Stimulated activated naive B cell treated with anti-CD40 and anti-IgM and Interleukin-4, amounts not matched to agents 10 μg/mL and 1 μg/mL and 100 μg/mL, for 72 hours (primary cell): ENCODE measurements at regions not wholly inside any gene's neighbourhood (a gene's known extent, or its start where the extent isn't known, plus 50 kb on each side); places are given as distances from the start of the nearest gene placed in this dataset.
A peak's percentile ranks its signal among the peaks of the same experiment; 100 is the strongest.

ENCODE experiments used
- ATAC-seq, 2 donors: fragments of 150-1000 bp; cut with Tn5 transposase; replicated peaks; 2 replicates each; pipeline ENCODE4 v1.10.0; 2021; ENCODE audit warnings: moderate library complexity in 1 of 2
- DNase-seq: peaks from one replicate; pipeline ENCODE4 v3.0.0; 2021
- H3K27ac Mint-ChIP-seq: one replicate; pipeline ENCODE4 v1.8.0; 2022; ENCODE audit warnings: mild to moderate bottlenecking, mixed read lengths
- H3K27me3 Mint-ChIP-seq, 2 donors: one replicate each; pipeline ENCODE4 v1.8.0; 2022; ENCODE audit warnings: mixed read lengths in 2 of 2
- H3K36me3 Mint-ChIP-seq, 2 donors: one replicate each; pipeline ENCODE4 v1.8.0; 2022; ENCODE audit warnings: mixed read lengths in 2 of 2, mild to moderate bottlenecking in 1 of 2
- H3K4me1 Mint-ChIP-seq, 2 donors: one replicate each; pipeline ENCODE4 v1.8.0; 2022; ENCODE audit warnings: mixed read lengths in 2 of 2, mild to moderate bottlenecking in 1 of 2
- H3K4me3 Mint-ChIP-seq, 2 donors: one replicate each; pipeline ENCODE4 v1.8.0; 2022; ENCODE audit warnings: mild to moderate bottlenecking in 2 of 2, mixed read lengths in 2 of 2, moderate library complexity in 1 of 2
- H3K9me3 Mint-ChIP-seq, 2 donors: one replicate each; pipeline ENCODE4 v1.8.0; 2022; ENCODE audit warnings: mixed read lengths in 2 of 2, mild to moderate bottlenecking in 1 of 2

GRCh38 chr3:187567661-187568121 is 102.5 kb downstream of the SST start:
- no peak for ATAC-seq
- no peak overlapping the region for H3K27ac Mint-ChIP-seq
- no peaks in the 10 kb centered on the region for H3K4me1 Mint-ChIP-seq
- H3K9me3 Mint-ChIP-seq, result no peaks in the 10 kb centered on the region
- H3K27me3 Mint-ChIP-seq, result peaks cover 25 to 26% of the 10 kb centered on the region in 2 donors
- no peaks in the 10 kb centered on the region for H3K36me3 Mint-ChIP-seq
- no peak for DNase-seq
- no peak overlapping the region for H3K4me3 Mint-ChIP-seq

- H3K36me3 Mint-ChIP-seq, result no peaks in the 10 kb centered on the region
- no peaks in the 10 kb centered on the region for H3K9me3 Mint-ChIP-seq
- peaks cover 25 to 26% of the 10 kb centered on the region in 2 donors for H3K27me3 Mint-ChIP-seq
- no peak for ATAC-seq
- H3K4me3 Mint-ChIP-seq, result no peak overlapping the region
- no peak overlapping the region for H3K27ac Mint-ChIP-seq
- no peak for DNase-seq
- no peaks in the 10 kb centered on the region for H3K4me1 Mint-ChIP-seq
Observed at GRCh38 chr3:187567021-187567420, 103.2 kb downstream of the SST start.

GRCh38 chr3:187565701-187566100 is 104.5 kb downstream of the SST start:
- Mint-ChIP-seq H3K36me3 (no peaks in the 10 kb centered on the region), H3K9me3 (no peaks in the 10 kb centered on the region), H3K4me3 (no peak overlapping the region), H3K27me3 (peaks cover 25 to 26% of the 10 kb centered on the region in 2 donors), H3K4me1 (no peaks in the 10 kb centered on the region), H3K27ac (no peak overlapping the region)
- ATAC-seq, result no peak
- DNase-seq, result no peak

- no peak overlapping the region for H3K4me3 Mint-ChIP-seq
- no peak overlapping the region for H3K27ac Mint-ChIP-seq
- no peaks in the 10 kb centered on the region for H3K9me3 Mint-ChIP-seq
- ATAC-seq (no peak), DNase-seq (no peak)
- peaks cover 4 to 6% of the 10 kb centered on the region in 2 donors for H3K27me3 Mint-ChIP-seq
- H3K36me3 Mint-ChIP-seq, result no peaks in the 10 kb centered on the region
- H3K4me1 Mint-ChIP-seq, result no peaks in the 10 kb centered on the region
Observed at GRCh38 chr3:187558990-187559389, 111.2 kb downstream of the SST start.

- Mint-ChIP-seq H3K4me1 (no peaks in the 10 kb centered on the region), H3K4me3 (no peak overlapping the region), H3K9me3 (no peaks in the 10 kb centered on the region), H3K27me3 (peaks cover 30 to 40% of the 10 kb centered on the region in 2 donors), H3K36me3 (no peaks in the 10 kb centered on the region), H3K27ac (no peak overlapping the region)
- no peak for DNase-seq
- no peak for ATAC-seq
Observed at GRCh38 chr3:187551416-187551815, 118.8 kb downstream of the SST start.

GRCh38 chr3:187550446-187550845 is 119.7 kb downstream of the SST start:
- ATAC-seq, result no peak
- no peaks in the 10 kb centered on the region for H3K9me3 Mint-ChIP-seq
- no peaks in the 10 kb centered on the region for H3K4me1 Mint-ChIP-seq
- no peaks in the 10 kb centered on the region for H3K36me3 Mint-ChIP-seq
- no peak overlapping the region for H3K4me3 Mint-ChIP-seq
- no peak overlapping the region for H3K27ac Mint-ChIP-seq
- DNase-seq, result no peak
- peaks cover 33 to 43% of the 10 kb centered on the region in 2 donors for H3K27me3 Mint-ChIP-seq

- H3K4me1 Mint-ChIP-seq, result no peaks in the 10 kb centered on the region
- H3K27me3 Mint-ChIP-seq, result peaks cover 14 to 30% of the 10 kb centered on the region in 2 donors
- no peak overlapping the region for H3K27ac Mint-ChIP-seq
Observed at GRCh38 chr3:187545366-187545765, 124.8 kb downstream of the SST start.

GRCh38 chr3:187544326-187544725 is 125.9 kb downstream of the SST start:
- no peak for ATAC-seq
- Mint-ChIP-seq H3K4me1 (no peaks in the 10 kb centered on the region), H3K27ac (no peak overlapping the region), H3K9me3 (no peaks in the 10 kb centered on the region), H3K4me3 (no peak overlapping the region), H3K36me3 (no peaks in the 10 kb centered on the region), H3K27me3 (peaks cover 11 to 23% of the 10 kb centered on the region in 2 donors)
- no peak for DNase-seq

More at GRCh38 chr3:187545366-187545765, 124.8 kb downstream of the SST start:
- Mint-ChIP-seq H3K9me3 (no peaks in the 10 kb centered on the region), H3K36me3 (no peaks in the 10 kb centered on the region), H3K4me3 (no peak overlapping the region)
- ATAC-seq, result no peak
- DNase-seq, result no peak

- Mint-ChIP-seq H3K27me3 (peaks cover 0 to 4% of the 10 kb centered on the region in 2 donors), H3K36me3 (no peaks in the 10 kb centered on the region), H3K4me1 (no peaks in the 10 kb centered on the region), H3K9me3 (no peaks in the 10 kb centered on the region), H3K27ac (no peak overlapping the region), H3K4me3 (no peak overlapping the region)
- ATAC-seq, result no peak
- no peak for DNase-seq
Observed at GRCh38 chr3:187540847-187541246, 129.3 kb downstream of the SST start.

- H3K27ac Mint-ChIP-seq, result no peak overlapping the region
- H3K4me1 Mint-ChIP-seq, result no peaks in the 10 kb centered on the region
- DNase-seq, result no peak
- H3K36me3 Mint-ChIP-seq, result no peaks in the 10 kb centered on the region
- H3K4me3 Mint-ChIP-seq, result no peak overlapping the region
- ATAC-seq, result no peak
- no peaks in the 10 kb centered on the region for H3K9me3 Mint-ChIP-seq
- peaks cover 14 to 27% of the 10 kb centered on the region in 2 donors for H3K27me3 Mint-ChIP-seq
Observed at GRCh38 chr3:187536185-187536584, 134.0 kb downstream of the SST start.

GRCh38 chr3:187533797-187534196 is 136.4 kb downstream of the SST start:
- ATAC-seq (no peak), DNase-seq (no peak)
- no peaks in the 10 kb centered on the region for H3K36me3 Mint-ChIP-seq
- H3K27me3 Mint-ChIP-seq, result peaks cover 9 to 31% of the 10 kb centered on the region in 2 donors
- H3K4me3 Mint-ChIP-seq, result no peak overlapping the region
- H3K4me1 Mint-ChIP-seq, result no peaks in the 10 kb centered on the region
- H3K27ac Mint-ChIP-seq, result no peak overlapping the region
- H3K9me3 Mint-ChIP-seq, result no peaks in the 10 kb centered on the region

GRCh38 chr3:187531831-187532230 is 138.4 kb downstream of the SST start:
- no peaks in the 10 kb centered on the region for H3K9me3 Mint-ChIP-seq
- H3K36me3 Mint-ChIP-seq, result no peaks in the 10 kb centered on the region
- ATAC-seq, result no peak
- no peak overlapping the region for H3K4me3 Mint-ChIP-seq
- no peak overlapping the region for H3K27ac Mint-ChIP-seq
- no peaks in the 10 kb centered on the region for H3K4me1 Mint-ChIP-seq
- peaks cover 13 to 37% of the 10 kb centered on the region in 2 donors for H3K27me3 Mint-ChIP-seq
- no peak for DNase-seq

GRCh38 chr3:187522890-187523289 is 147.3 kb downstream of the SST start:
- no peak overlapping the region for H3K4me3 Mint-ChIP-seq
- peaks cover 1 to 6% of the 10 kb centered on the region in 2 donors for H3K27me3 Mint-ChIP-seq
- no peak for DNase-seq
- ATAC-seq, result no peak
- H3K9me3 Mint-ChIP-seq, result no peaks in the 10 kb centered on the region
- peaks cover 7 to 9% of the 10 kb centered on the region in 2 donors for H3K4me1 Mint-ChIP-seq
- H3K27ac Mint-ChIP-seq, result no peak overlapping the region
- H3K36me3 Mint-ChIP-seq, result no peaks in the 10 kb centered on the region

- Mint-ChIP-seq H3K27me3 (peaks cover 0 to 5% of the 10 kb centered on the region in 2 donors), H3K4me3 (no peak overlapping the region), H3K36me3 (no peaks in the 10 kb centered on the region), H3K9me3 (no peaks in the 10 kb centered on the region), H3K4me1 (peaks cover 7 to 9% of the 10 kb centered on the region in 2 donors), H3K27ac (no peak overlapping the region)
- ATAC-seq (no peak), DNase-seq (no peak)
Observed at GRCh38 chr3:187522293-187522692, 147.9 kb downstream of the SST start.

GRCh38 chr3:187521546-187521945 is 148.6 kb downstream of the SST start:
- Mint-ChIP-seq H3K4me1 (peaks cover 7 to 9% of the 10 kb centered on the region in 2 donors), H3K27ac (no peak overlapping the region), H3K27me3 (peaks cover 0 to 5% of the 10 kb centered on the region in 2 donors), H3K4me3 (no peak overlapping the region), H3K9me3 (no peaks in the 10 kb centered on the region), H3K36me3 (no peaks in the 10 kb centered on the region)
- ATAC-seq, result peak; percentile 87 to 95
- no peak for DNase-seq
